ENCODE measurements at regions not wholly inside any gene's neighbourhood (a gene's known extent, or its start where the extent isn't known, plus 50 kb on each side); places are given as distances from the start of the nearest gene placed in this dataset.
"Not testable (repeated sequence)": the region's sequence is repeated elsewhere in the genome, so short reads cannot be mapped to it uniquely, and the experiment has no call there.

- no peak for DNase-seq
Measured at GRCh38 chr11:97722721-97723120, 1298.0 kb upstream of the CNTN5 start.

GRCh38 chr11:97729546-97730272 lies 1291.0 kb upstream of the CNTN5 start:
- DNase-seq = no peak

- DNase-seq = no peak
Measured at GRCh38 chr11:97732011-97732632, 1288.6 kb upstream of the CNTN5 start.

GRCh38 chr11:97738751-97739150 lies 1282.0 kb upstream of the CNTN5 start:
- no peak for DNase-seq

- no peak for DNase-seq
Measured at GRCh38 chr11:97739932-97740800, 1280.6 kb upstream of the CNTN5 start.

- no peak for DNase-seq
Measured at GRCh38 chr11:97740801-97741151, 1280.0 kb upstream of the CNTN5 start.

- no peak for DNase-seq
Measured at GRCh38 chr11:97742717-97743116, 1278.0 kb upstream of the CNTN5 start.

- DNase-seq = no peak
Measured at GRCh38 chr11:97743205-97743742, 1277.5 kb upstream of the CNTN5 start.

GRCh38 chr11:97745515-97746050 lies 1275.2 kb upstream of the CNTN5 start:
- DNase-seq = no peak

- no peak for DNase-seq
Measured at GRCh38 chr11:97746818-97747217, 1273.9 kb upstream of the CNTN5 start.

GRCh38 chr11:97751405-97751804 lies 1269.3 kb upstream of the CNTN5 start:
- no peak for DNase-seq

- DNase-seq = no peak
Measured at GRCh38 chr11:97751952-97752351, 1268.8 kb upstream of the CNTN5 start.

GRCh38 chr11:97754976-97755375 lies 1265.8 kb upstream of the CNTN5 start:
- DNase-seq = no peak

- no peak for DNase-seq
Measured at GRCh38 chr11:97756571-97757335, 1264.0 kb upstream of the CNTN5 start.

- DNase-seq = no peak
Measured at GRCh38 chr11:97761175-97761574, 1259.6 kb upstream of the CNTN5 start.

- DNase-seq = no peak
Measured at GRCh38 chr11:97764193-97764592, 1256.6 kb upstream of the CNTN5 start.

GRCh38 chr11:97764605-97765004 lies 1256.1 kb upstream of the CNTN5 start:
- no peak for DNase-seq

GRCh38 chr11:97770570-97770969 lies 1250.2 kb upstream of the CNTN5 start:
- DNase-seq = no peak

GRCh38 chr11:97772705-97773104 lies 1248.0 kb upstream of the CNTN5 start:
- no peak for DNase-seq

- not testable (repeated sequence) for DNase-seq
Measured at GRCh38 chr11:97784388-97784787, 1236.4 kb upstream of the CNTN5 start.

GRCh38 chr11:97786961-97787360 lies 1233.8 kb upstream of the CNTN5 start:
- DNase-seq = no peak

GRCh38 chr11:97794876-97795275 lies 1225.9 kb upstream of the CNTN5 start:
- DNase-seq = no peak

Data from CD4-positive, alpha-beta T cell treated with Interleukin-4 for 1 hour (primary cell).